H9 (cell line): ENCODE measurements at regions not wholly inside any gene's neighbourhood (a gene's known extent, or its start where the extent isn't known, plus 50 kb on each side); places are given as distances from the start of the nearest gene placed in this dataset.

ENCODE experiments used
- DNase-seq: peaks from one replicate; pipeline ENCODE4 v3.0.0-alpha.2; 2017
- H2AFZ ChIP-seq: one replicate; pipeline ENCODE4 v1.6.1; 2013; ENCODE audit warnings: mild to moderate bottlenecking, low read length, control low read depth, moderate library complexity
- H2AK5ac ChIP-seq: 2 replicates; pipeline ENCODE4 v1.6.1; 2013; ENCODE audit warnings: low read length, control low read depth, mixed read lengths; ENCODE audit not compliant: insufficient read length
- H2BK120ac ChIP-seq: one replicate; pipeline ENCODE4 v1.6.1; 2013; ENCODE audit warnings: low read depth, mild to moderate bottlenecking, low read length, control low read depth, inconsistent platforms; ENCODE audit not compliant: poor library complexity, severe bottlenecking
- H2BK12ac ChIP-seq: 2 replicates; pipeline ENCODE4 v1.6.1; 2013; ENCODE audit warnings: low read length, control low read depth, mixed read lengths, low read depth; ENCODE audit not compliant: insufficient read length
- H2BK15ac ChIP-seq: 2 replicates; pipeline ENCODE4 v1.6.1; 2013; ENCODE audit warnings: low read depth, low read length, control low read depth
- H2BK20ac ChIP-seq: one replicate; pipeline ENCODE4 v1.6.1; 2013; ENCODE audit warnings: low read depth, mild to moderate bottlenecking, low read length, control low read depth, inconsistent platforms; ENCODE audit not compliant: poor library complexity, severe bottlenecking
- H2BK5ac ChIP-seq: 2 replicates; pipeline ENCODE4 v1.6.1; 2013; ENCODE audit warnings: low read length, control low read depth, mixed read lengths; ENCODE audit not compliant: insufficient read length
- H3K14ac ChIP-seq: 2 replicates; pipeline ENCODE4 v1.6.1; 2013; ENCODE audit warnings: low read length, control low read depth; ENCODE audit not compliant: insufficient read depth
- H3K18ac ChIP-seq: 2 replicates; pipeline ENCODE4 v1.6.1; 2013; ENCODE audit warnings: low read depth, mild to moderate bottlenecking, mixed read lengths, low read length, control low read depth; ENCODE audit not compliant: insufficient read length
- H3K23ac ChIP-seq: 2 replicates; pipeline ENCODE4 v1.6.1; 2013; ENCODE audit warnings: low read length, control low read depth, mixed read lengths, low read depth; ENCODE audit not compliant: insufficient read length
- H3K23me2 ChIP-seq: 2 replicates; pipeline ENCODE4 v1.6.1; 2013; ENCODE audit warnings: low read depth, mild to moderate bottlenecking, mixed read lengths, low read length, control low read depth; ENCODE audit not compliant: insufficient read length, poor library complexity, severe bottlenecking
- H3K27ac ChIP-seq: 2 replicates; pipeline ENCODE4 v1.5.1; 2013; ENCODE audit warnings: low read length, control low read depth, mixed read lengths, low read depth; ENCODE audit not compliant: insufficient read length
- H3K27me3 ChIP-seq: 2 replicates; pipeline ENCODE4 v1.6.1; 2013; ENCODE audit warnings: low read length, control low read depth, inconsistent platforms; ENCODE audit not compliant: insufficient read depth
- H3K4ac ChIP-seq: 2 replicates; pipeline ENCODE4 v1.6.1; 2013; ENCODE audit warnings: low read depth, mild to moderate bottlenecking, control low read depth, inconsistent platforms, low read length, moderate library complexity
- H3K4me1 ChIP-seq: 2 replicates; pipeline ENCODE4 v1.6.1; 2013; ENCODE audit warnings: low read length, control low read depth, inconsistent platforms; ENCODE audit not compliant: insufficient read depth
- H3K4me2 ChIP-seq: 2 replicates; pipeline ENCODE4 v1.6.1; 2013; ENCODE audit warnings: low read length, control low read depth, mixed read lengths; ENCODE audit not compliant: insufficient read length, insufficient read depth
- H3K56ac ChIP-seq: 2 replicates; pipeline ENCODE4 v1.6.1; 2013; ENCODE audit warnings: low read depth, mild to moderate bottlenecking, mixed read lengths, low read length, control low read depth; ENCODE audit not compliant: insufficient read length
- H3K79me1 ChIP-seq: 2 replicates; pipeline ENCODE4 v1.6.1; 2013; ENCODE audit warnings: low read depth, mild to moderate bottlenecking, moderate library complexity, low read length, control low read depth, inconsistent platforms; ENCODE audit not compliant: insufficient read depth, poor library complexity, severe bottlenecking
- H3K79me2 ChIP-seq: 2 replicates; pipeline ENCODE4 v1.6.1; 2013; ENCODE audit warnings: low read length, control low read depth, inconsistent platforms; ENCODE audit not compliant: insufficient read depth
- H3K9ac ChIP-seq: 2 replicates; pipeline ENCODE4 v1.6.1; 2013; ENCODE audit warnings: low read length, control low read depth, mixed read lengths; ENCODE audit not compliant: insufficient read length; ENCODE audit errors: extremely low read depth
- H3K9me3 ChIP-seq: one replicate; pipeline ENCODE4 v1.6.1; 2013; ENCODE audit warnings: low read depth, low read length, inconsistent platforms; ENCODE audit not compliant: control insufficient read depth
- H3T11ph ChIP-seq: one replicate; pipeline ENCODE4 v1.6.1; 2013; ENCODE audit warnings: mild to moderate bottlenecking, low read length, control low read depth, inconsistent platforms
- H4K20me1 ChIP-seq: one replicate; pipeline ENCODE4 v1.6.1; 2013; ENCODE audit not compliant: control insufficient read depth, insufficient read length, insufficient read depth
- H4K5ac ChIP-seq: 2 replicates; pipeline ENCODE4 v1.6.1; 2013; ENCODE audit warnings: low read depth, mild to moderate bottlenecking, mixed read lengths, low read length, control low read depth; ENCODE audit not compliant: insufficient read length
- H4K8ac ChIP-seq: replicated peaks from 2 replicates; pipeline ENCODE4 v1.6.1; 2013; ENCODE audit warnings: low read length, control low read depth, mixed read lengths, low read depth; ENCODE audit not compliant: insufficient read length
- H4K91ac ChIP-seq: 2 replicates; pipeline ENCODE4 v1.6.1; 2013; ENCODE audit warnings: low read depth, mild to moderate bottlenecking, moderate library complexity, mixed read lengths, low read length, control low read depth; ENCODE audit not compliant: insufficient read length
- H3K27ac Mint-ChIP-seq, 3 experiments: 2 replicates in 2 of 3; 3 replicates in 1 of 3; pipeline ENCODE4 v1.8.0; 2020 to 2021; ENCODE audit warnings: mixed read lengths in 3 of 3, mild to moderate bottlenecking in 1 of 3, moderate library complexity in 1 of 3
- H3K27me3 Mint-ChIP-seq: 2 replicates; pipeline ENCODE4 v1.8.0; 2021; ENCODE audit warnings: low read depth, mild to moderate bottlenecking, moderate library complexity, mixed read lengths
- H3K36me3 Mint-ChIP-seq, 3 experiments: 2 replicates in 2 of 3; 3 replicates in 1 of 3; pipeline ENCODE4 v1.8.0; 2020 to 2021; ENCODE audit warnings: low read depth in 3 of 3, mixed read lengths in 3 of 3; ENCODE audit not compliant: insufficient read depth in 1 of 3
- H3K4me1 Mint-ChIP-seq, 2 experiments: 2 replicates each; pipeline ENCODE4 v1.8.0; 2020; ENCODE audit warnings: mixed read lengths in 2 of 2
- H3K4me3 Mint-ChIP-seq, 2 experiments: 2 replicates in 1 of 2; 3 replicates in 1 of 2; pipeline ENCODE4 v1.8.0; 2020 to 2021; ENCODE audit warnings: mild to moderate bottlenecking in 2 of 2, mixed read lengths in 2 of 2, moderate library complexity in 1 of 2
- H3K9me3 Mint-ChIP-seq, 2 experiments: 2 replicates in 1 of 2; 3 replicates in 1 of 2; pipeline ENCODE4 v1.8.0; 2020; ENCODE audit warnings: mild to moderate bottlenecking in 2 of 2, mixed read lengths in 2 of 2, moderate library complexity in 1 of 2
- WGBS: extraction: QIAGEN DNeasy Blood & Tissue Kit; methylation state at CpG from one replicate; pipeline ENCODE4 v1.1.7; 2013; ENCODE audit warnings: missing lambda C conversion rate, low lambda C conversion rate, mixed read lengths; ENCODE audit not compliant: insufficient read length; ENCODE audit errors: extremely low coverage; 5-methylcytosine and 5-hydroxymethylcytosine counted together
- TF ChIP-seq, protein P1 (sequence below): fragments of 200-600 bp; sonication (generic); conservative IDR thresholded peaks from 3 replicates; pipeline ENCODE4 v1.8.0; 2021; ENCODE audit warnings: antibody characterized with exemption, mild to moderate bottlenecking

DNA sequence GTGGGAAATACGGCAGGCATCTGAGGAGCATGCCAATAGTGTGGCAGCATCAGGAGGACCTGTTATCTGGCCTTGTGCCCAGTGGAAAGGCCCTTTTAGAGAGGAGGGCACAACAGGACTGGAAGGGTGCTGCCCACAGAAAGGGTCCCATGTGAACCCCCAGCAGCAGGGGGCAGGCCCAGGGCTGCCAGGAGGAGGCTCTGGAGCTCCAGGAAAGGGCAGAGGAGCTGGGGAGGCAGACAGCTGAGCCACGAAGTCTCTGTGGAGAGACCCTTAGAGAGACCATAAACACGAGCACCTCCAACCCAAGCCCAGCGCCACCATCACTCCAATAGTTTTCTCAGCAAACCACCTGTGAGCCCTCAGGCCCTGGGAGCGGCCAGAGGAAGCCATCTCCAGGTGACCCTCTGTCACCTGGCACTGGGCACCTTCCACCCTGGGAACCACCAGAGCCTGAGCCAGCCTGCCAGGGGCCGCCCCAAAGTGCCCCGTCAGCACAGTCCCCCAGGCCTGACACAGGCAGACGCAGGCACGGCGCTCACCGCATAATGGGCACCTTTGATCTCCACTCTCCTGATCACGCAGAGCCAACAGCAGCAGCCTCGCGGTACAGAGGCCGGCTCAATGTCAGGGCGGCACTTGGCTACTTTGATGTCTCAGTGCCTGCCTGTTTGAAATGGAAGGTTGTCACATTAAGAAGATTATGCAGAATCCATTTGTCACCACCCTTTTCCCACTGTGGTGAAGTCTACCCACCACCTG lies 162.5 kb upstream of the RAB6C start:
- Histone ChIP-seq H3K56ac (no peak overlapping the region), H3K27ac (no peak overlapping the region), H2BK120ac (no peak overlapping the region), H4K5ac (no peak overlapping the region), H3K27me3 (no peaks in the 10 kb centered on the region), H3K14ac (no peak overlapping the region), H2BK12ac (no peak overlapping the region), H3K79me2 (no peaks in the 10 kb centered on the region), H4K91ac (no peak overlapping the region), H2AK5ac (no peak overlapping the region), H3K4me2 (no peak overlapping the region), H2AFZ (no peak overlapping the region), H2BK15ac (no peak overlapping the region), H3K79me1 (no peaks in the 10 kb centered on the region), H2BK5ac (no peak overlapping the region), H3K23me2 (no peaks in the 10 kb centered on the region), H3K18ac (no peak overlapping the region), H3K23ac (no peak overlapping the region), H3K4me1 (no peaks in the 10 kb centered on the region), H4K20me1 (no peaks in the 10 kb centered on the region), H3K9me3 (peaks cover 6% of the 10 kb centered on the region), H2BK20ac (no peak overlapping the region), H4K8ac (no peak overlapping the region), H3K9ac (no peak overlapping the region), H3T11ph (no peak overlapping the region), H3K4ac (no peak overlapping the region)
- Mint-ChIP-seq H3K4me1 (peaks cover 20 to 32% of the 10 kb centered on the region in 2 experiments), H3K27me3 (peaks cover 2% of the 10 kb centered on the region), H3K27ac (no peak overlapping the region), H3K4me3 (no peak overlapping the region; a peak in 1 of 5 replicates), H3K9me3 (peaks cover 20 to 32% of the 10 kb centered on the region in 2 experiments), H3K36me3 (peaks cover 17 to 26% (median 18%) of the 10 kb centered on the region in 3 experiments)
- TF ChIP-seq, protein P1, sequence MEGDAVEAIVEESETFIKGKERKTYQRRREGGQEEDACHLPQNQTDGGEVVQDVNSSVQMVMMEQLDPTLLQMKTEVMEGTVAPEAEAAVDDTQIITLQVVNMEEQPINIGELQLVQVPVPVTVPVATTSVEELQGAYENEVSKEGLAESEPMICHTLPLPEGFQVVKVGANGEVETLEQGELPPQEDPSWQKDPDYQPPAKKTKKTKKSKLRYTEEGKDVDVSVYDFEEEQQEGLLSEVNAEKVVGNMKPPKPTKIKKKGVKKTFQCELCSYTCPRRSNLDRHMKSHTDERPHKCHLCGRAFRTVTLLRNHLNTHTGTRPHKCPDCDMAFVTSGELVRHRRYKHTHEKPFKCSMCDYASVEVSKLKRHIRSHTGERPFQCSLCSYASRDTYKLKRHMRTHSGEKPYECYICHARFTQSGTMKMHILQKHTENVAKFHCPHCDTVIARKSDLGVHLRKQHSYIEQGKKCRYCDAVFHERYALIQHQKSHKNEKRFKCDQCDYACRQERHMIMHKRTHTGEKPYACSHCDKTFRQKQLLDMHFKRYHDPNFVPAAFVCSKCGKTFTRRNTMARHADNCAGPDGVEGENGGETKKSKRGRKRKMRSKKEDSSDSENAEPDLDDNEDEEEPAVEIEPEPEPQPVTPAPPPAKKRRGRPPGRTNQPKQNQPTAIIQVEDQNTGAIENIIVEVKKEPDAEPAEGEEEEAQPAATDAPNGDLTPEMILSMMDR, result no peak
- no peak for DNase-seq
- no CpG with 5 or more reads among the region's 16 CpGs for WGBS
